ENCODE measurements at regions not wholly inside any gene's neighbourhood (a gene's known extent, or its start where the extent isn't known, plus 50 kb on each side); places are given as distances from the start of the nearest gene placed in this dataset.
"Not testable (repeated sequence)": the region's sequence is repeated elsewhere in the genome, so short reads cannot be mapped to it uniquely, and the experiment has no call there.

DNA sequence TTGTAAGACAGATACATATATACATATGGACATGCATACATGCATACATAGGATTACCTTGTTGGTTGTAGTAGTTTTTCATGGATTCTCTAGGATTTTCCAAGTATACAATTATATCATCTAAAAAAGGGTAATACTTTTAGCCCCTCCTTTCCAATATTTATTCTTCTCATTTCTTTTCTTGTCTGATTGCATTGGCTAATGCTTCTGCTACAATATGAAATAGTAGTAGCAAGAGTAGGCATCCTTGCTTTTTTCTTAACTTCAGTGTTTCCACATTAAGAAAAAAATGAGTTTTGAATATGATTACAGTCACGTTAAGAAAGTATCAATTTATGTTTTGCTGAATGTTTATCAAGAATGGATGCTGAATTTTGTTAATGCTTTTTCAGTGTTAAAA lies 58.0 kb downstream of the RBFOX3 start:
- TF ChIP-seq, protein P1, sequence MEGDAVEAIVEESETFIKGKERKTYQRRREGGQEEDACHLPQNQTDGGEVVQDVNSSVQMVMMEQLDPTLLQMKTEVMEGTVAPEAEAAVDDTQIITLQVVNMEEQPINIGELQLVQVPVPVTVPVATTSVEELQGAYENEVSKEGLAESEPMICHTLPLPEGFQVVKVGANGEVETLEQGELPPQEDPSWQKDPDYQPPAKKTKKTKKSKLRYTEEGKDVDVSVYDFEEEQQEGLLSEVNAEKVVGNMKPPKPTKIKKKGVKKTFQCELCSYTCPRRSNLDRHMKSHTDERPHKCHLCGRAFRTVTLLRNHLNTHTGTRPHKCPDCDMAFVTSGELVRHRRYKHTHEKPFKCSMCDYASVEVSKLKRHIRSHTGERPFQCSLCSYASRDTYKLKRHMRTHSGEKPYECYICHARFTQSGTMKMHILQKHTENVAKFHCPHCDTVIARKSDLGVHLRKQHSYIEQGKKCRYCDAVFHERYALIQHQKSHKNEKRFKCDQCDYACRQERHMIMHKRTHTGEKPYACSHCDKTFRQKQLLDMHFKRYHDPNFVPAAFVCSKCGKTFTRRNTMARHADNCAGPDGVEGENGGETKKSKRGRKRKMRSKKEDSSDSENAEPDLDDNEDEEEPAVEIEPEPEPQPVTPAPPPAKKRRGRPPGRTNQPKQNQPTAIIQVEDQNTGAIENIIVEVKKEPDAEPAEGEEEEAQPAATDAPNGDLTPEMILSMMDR (IDR thresholded peaks at IDR 0.05; ENCODE audit: insufficient read depth, missing control alignments) = no peak
- no peak for DNase-seq (ENCODE audit: insufficient read length, low spot score)
- no peak for FAIRE-seq

DNA sequence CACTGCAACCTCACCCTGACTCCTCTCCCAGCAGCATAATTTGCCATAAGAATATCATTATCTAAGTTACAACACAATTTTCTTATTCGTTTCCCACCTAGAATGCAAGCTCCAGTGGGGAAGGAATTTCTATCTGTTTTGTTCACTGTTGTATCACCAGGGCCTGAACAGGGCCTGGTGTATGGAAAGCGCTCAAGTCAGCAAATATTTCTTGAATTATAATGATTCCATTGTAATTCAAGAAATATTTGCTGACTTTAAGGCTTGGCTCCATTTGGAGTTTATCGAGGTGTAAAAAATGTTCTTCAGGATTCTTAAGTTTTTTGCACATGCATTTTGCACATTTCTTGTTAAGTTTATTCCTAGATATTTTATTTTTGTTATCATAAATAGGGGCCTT lies 58.4 kb downstream of the RBFOX3 start:
- TF ChIP-seq, protein P1 (IDR thresholded peaks at IDR 0.05; ENCODE audit: insufficient read depth, missing control alignments) = no peak
- FAIRE-seq (no peak), DNase-seq (ENCODE audit: insufficient read length, low spot score) (no peak)

DNA sequence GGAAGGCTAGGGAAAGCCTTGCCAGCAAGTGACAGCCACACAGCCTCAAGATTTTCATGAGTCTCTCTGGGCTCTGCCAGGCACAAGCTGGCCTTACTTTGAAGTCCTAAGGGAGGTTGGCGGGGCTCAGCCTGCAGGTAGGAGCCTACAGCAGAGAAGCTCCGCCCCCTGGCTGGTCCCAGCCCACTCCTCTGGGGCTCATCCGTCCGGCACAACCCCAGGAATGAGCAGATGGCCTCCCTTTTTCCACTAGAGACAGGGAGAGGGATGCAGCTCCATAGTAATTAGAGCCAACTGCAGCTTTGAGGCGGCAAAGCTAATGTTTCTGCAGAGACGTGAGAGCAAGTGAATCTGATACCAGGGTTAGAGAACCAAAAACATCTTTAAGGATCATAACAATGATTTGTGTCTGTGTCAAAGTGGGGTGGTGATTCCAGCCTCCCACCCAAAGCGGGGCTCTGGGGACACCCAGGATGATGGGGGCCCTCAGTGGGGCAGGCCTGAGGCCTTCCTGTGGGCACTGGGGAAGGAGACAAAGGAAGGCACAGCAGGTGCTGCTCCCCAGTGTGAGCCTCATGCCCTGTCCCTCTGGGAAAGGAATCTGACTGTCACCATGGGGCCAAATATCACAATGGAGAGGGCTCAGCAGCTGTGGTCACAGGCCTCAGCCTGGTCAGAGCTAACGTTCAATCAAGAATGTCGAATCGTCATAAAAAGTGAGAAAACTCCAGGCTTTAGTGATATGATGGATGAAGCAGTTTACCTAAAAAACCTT lies 61.5 kb downstream of the RBFOX3 start:
- FAIRE-seq = no peak
- DNase-seq (ENCODE audit: insufficient read length, low spot score) = no peak
- TF ChIP-seq, protein P1 (IDR thresholded peaks at IDR 0.05; ENCODE audit: insufficient read depth, missing control alignments) = no peak

DNA sequence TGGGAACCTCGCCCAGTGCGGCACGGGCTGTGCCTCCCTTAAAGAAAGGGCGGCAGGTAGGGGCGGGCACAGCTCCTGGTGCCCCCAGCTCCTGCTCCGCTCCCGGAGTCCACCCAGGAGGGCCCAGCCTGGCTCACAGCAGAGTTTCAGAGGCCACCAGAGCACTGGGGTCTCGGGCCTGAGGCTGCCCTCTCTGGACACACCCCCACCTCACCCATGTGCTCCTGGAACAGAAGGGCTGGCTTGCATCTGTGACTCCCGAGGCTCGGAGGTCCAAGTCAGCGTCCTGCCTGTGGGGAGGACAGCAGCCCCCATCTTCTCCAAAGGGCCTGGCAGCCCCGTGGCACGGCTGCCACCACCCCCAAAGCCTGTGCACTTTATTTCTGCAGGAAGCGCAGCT lies 62.7 kb downstream of the RBFOX3 start:
- no peak for FAIRE-seq

DNA sequence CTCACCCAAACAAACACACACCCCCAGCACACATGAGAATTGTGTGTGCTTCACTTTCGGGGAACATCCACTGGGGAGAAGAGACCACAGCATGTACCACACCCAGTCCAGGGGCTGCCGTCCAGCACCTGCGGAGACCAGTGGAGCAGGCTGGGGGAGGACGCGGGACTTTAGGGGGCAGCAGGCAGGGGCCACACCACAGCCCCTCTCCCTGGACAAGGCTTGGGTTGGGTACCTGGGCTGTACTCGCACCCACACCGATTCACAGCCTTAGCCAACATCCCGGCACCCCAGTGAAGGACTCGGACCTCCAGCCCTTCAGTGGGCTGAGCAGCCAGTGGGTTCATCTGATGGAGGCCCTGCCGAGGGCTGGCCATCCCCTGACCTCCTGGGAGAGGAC lies 63.3 kb downstream of the RBFOX3 start:
- FAIRE-seq (no peak), DNase-seq (ENCODE audit: insufficient read length, low spot score) (no peak)
- TF ChIP-seq, protein P1 (IDR thresholded peaks at IDR 0.05; ENCODE audit: insufficient read depth, missing control alignments) = no peak

More for the DNA sequence above, 62.7 kb downstream of the RBFOX3 start:
- TF ChIP-seq, protein P1 (IDR thresholded peaks at IDR 0.05; ENCODE audit: insufficient read depth, missing control alignments) = no peak
- no peak for DNase-seq (ENCODE audit: insufficient read length, low spot score)

DNA sequence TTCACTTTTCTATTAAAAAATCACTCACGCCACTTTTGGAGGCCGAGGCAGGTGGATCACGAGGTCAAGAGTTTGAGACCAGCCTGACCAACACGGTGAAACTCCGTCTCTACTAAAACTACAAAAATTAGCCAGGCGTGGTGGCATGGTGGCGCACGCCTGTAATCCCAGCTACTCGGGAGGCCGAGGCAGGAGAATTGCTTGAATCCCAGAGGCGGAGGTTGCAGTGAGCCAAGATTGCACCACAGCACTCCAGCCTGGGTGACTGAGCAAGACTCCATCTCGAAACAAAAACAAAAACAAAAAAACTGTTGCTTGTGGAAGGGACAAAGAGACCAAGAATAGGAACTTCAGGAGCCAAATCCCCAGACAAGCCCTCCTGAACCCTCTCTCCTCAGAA lies 63.7 kb downstream of the RBFOX3 start:
- FAIRE-seq = not testable (repeated sequence)

DNA sequence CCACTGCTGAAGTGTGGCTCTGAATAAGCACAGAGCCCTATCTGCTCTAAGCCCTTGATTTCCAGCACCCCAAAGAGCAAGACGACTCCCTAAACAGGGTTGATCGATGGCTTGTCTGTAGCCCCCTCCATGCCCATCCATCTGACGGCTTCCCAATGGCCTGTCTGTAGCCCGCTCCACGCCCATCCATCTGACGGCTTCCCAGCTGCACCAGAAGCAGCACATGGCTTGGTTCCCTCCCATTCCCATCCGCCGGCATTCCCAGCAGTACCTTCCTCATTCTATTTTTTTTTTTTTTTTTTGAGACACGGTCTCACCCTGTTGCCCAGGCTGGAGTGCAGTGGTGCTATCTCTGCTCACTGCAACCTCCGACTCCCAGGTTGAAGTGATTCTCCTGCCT lies 64.5 kb downstream of the RBFOX3 start:
- DNase-seq (ENCODE audit: insufficient read length, low spot score) (no peak), FAIRE-seq (no peak)
- TF ChIP-seq, protein P1 (IDR thresholded peaks at IDR 0.05; ENCODE audit: insufficient read depth, missing control alignments) = no peak

More for the DNA sequence above, 63.7 kb downstream of the RBFOX3 start:
- not testable (repeated sequence) for DNase-seq (ENCODE audit: insufficient read length, low spot score)
